Coronary artery (tissue), 2 donors: ENCODE measurements at regions not wholly inside any gene's neighbourhood (a gene's known extent, or its start where the extent isn't known, plus 50 kb on each side); places are given as distances from the start of the nearest gene placed in this dataset.

Source experiments
- DNase-seq: peaks from one replicate; pipeline ENCODE4 v3.0.0-alpha.2; 2017; ENCODE audit warnings: low spot score
- H3K27ac ChIP-seq, 2 donors: fragments of 200-600 bp; sonication (generic); one replicate each; pipeline ENCODE4 v1.5.1; 2016 to 2019
- H3K4me3 ChIP-seq: fragments of 200-600 bp; sonication (generic); 2 replicates; pipeline ENCODE4 v1.5.1; 2016; ENCODE audit warnings: mild to moderate bottlenecking, moderate library complexity
- TF ChIP-seq, protein P1 (sequence below): fragments of 200-600 bp; sonication (generic); IDR thresholded peaks from one replicate; pipeline ENCODE4 v1.5.1; 2019; ENCODE audit warnings: antibody characterized with exemption

DNA sequence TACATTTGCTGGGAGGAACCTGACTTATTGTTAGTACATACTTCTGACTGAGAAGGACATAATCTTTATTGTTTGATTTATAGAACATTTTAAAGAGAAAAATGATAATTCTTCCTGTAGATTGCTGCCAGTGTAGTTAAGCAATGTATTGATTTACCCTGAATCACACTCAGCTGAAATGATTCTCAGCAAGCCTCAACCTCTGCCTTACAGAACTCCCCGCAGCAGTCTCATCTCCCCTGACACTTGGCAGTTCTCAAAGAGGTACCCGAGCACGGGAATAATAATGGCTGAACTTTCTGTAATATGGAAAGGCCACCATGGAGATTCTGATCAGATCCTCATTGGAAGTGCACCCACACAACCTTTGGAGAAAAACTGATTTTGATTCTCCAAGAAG lies 74.9 kb upstream of the RFX3 start:
- no peak for DNase-seq

DNA sequence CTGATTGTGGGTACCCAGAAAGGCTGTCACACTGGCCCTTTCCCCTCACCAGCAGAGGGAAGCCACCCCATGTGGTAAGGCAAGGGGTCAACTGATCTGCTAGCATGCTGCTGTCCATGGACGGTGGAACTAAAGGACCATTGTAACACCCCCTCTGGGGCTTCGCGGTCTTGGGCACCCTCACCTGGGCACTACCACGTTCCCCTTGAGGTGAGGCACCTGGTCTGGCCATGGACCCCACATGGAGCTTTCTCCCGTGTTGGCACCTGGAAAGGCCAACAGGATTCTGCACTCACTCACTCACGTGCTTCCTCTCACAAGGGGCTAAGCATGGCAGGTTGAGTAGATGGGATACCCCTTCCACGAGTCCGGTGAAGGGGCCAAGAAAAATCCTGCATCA lies 72.0 kb upstream of the RFX3 start:
- Histone ChIP-seq H3K27ac (no peak overlapping the region), H3K4me3 (no peak overlapping the region)
- DNase-seq = no peak
- TF ChIP-seq, protein P1, sequence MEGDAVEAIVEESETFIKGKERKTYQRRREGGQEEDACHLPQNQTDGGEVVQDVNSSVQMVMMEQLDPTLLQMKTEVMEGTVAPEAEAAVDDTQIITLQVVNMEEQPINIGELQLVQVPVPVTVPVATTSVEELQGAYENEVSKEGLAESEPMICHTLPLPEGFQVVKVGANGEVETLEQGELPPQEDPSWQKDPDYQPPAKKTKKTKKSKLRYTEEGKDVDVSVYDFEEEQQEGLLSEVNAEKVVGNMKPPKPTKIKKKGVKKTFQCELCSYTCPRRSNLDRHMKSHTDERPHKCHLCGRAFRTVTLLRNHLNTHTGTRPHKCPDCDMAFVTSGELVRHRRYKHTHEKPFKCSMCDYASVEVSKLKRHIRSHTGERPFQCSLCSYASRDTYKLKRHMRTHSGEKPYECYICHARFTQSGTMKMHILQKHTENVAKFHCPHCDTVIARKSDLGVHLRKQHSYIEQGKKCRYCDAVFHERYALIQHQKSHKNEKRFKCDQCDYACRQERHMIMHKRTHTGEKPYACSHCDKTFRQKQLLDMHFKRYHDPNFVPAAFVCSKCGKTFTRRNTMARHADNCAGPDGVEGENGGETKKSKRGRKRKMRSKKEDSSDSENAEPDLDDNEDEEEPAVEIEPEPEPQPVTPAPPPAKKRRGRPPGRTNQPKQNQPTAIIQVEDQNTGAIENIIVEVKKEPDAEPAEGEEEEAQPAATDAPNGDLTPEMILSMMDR = no peak

More for the DNA sequence above, 74.9 kb upstream of the RFX3 start:
- Histone ChIP-seq H3K27ac (no peak overlapping the region), H3K4me3 (no peak overlapping the region)
- TF ChIP-seq, protein P1 = no peak

DNA sequence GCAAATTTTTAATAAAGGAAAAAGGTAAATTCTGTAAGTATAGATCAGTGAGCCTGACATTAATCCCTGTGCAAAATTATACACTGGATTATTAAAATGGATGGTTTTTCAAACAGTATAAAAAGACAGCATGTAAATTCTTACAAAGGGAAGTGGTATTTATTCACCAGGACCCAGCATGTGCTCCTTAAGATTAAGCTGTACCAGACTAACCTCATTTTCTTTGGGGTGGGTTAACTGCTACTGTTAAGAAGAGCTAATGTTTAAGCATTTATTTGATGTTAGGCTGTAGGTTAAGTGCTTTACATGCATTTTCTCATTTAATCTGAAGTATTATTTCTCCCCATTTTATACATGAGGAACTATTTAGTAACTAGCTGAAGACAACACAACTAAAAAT lies 60.3 kb upstream of the RFX3 start:
- Histone ChIP-seq H3K4me3 (no peak overlapping the region), H3K27ac (no peak overlapping the region)
- TF ChIP-seq, protein P1 = no peak
- DNase-seq = no peak

DNA sequence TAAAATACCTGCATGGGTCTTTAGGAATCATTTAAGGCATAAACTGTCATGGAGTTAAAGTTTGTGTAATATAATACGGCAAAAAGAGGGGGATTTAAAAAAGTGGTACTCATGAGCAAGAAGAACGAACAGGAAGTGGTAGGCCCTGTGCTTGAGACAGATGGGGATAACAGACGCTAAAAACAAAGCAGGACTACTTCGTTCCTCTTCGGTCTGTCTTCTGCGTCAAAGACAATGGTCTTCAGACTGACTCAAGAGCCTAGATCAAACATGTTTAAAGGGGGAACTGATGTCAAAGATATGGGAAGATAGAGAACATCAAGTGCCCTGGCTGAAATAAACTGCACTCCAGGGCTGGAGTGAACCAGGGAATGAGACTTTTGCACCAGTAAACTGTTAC lies 59.8 kb upstream of the RFX3 start:
- Histone ChIP-seq H3K27ac (no peak overlapping the region), H3K4me3 (no peak overlapping the region)
- TF ChIP-seq, protein P1 = no peak
- DNase-seq = no peak

DNA sequence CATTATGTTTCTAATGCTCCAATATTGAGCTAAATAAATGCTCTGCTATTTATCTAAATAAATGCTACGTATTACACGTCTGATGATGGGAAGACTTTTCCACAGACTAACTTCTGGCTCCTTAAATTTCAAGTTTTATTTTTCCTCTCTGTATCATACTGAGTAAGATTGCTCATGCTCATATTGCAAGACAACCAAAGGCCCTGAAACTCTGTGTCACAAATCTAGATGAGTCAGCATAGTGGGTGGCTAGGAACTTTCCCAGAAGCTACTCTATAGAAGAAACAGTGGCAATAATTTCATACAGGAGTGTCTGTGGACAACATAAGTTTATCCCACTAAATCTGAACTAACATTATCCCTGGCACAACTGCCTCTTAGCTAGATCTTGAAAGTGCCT lies 53.0 kb upstream of the RFX3 start:
- no peak for DNase-seq
- no peak overlapping the region for H3K4me3 ChIP-seq
- H3K27ac ChIP-seq = no peak overlapping the region
- TF ChIP-seq, protein P1 = no peak

DNA sequence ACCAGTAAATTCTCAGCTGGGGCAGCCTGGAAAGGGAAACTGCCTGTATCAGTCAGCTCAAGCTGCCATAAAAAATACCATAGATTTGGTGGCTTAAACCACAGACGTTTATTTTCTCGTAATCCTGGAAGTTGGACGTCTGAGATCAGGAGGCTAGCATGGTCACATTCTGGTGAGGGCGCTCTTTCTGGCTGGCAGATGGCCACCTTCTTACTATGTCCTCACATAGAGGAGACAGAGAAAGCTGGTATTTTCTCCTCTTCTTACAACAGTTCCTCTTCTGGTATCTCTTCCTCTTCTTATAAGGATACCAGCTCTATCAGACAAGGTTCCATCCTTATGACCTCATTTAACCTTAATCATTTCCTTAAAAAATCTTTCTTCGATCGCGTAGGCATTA lies 50.5 kb upstream of the RFX3 start:
- TF ChIP-seq, protein P1 = no peak
- Histone ChIP-seq H3K4me3 (no peak overlapping the region), H3K27ac (no peak overlapping the region)
- no peak for DNase-seq

DNA sequence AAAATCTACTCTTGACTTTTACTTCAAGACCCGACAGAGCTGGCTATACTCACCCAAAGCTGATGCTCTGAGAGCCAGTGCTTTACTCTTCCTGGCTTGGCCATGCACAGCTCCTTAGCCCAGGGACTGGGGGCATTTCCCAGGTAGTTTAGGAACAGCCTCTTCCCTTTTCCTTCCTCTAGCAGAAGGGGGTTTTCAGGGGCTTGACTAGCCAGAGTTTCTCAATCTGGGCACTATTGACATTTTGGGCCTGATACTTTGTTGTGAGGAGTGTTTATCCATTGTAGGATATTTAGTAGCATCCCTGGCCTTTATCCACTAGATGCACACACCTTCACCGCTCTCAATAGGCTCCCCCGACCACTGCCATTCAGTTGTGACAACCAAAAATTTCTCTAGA lies 50.0 kb upstream of the RFX3 start:
- Histone ChIP-seq H3K4me3 (no peak overlapping the region), H3K27ac (no peak overlapping the region)
- TF ChIP-seq, protein P1 = no peak
- no peak for DNase-seq
